Osteoblast (primary cell): ENCODE measurements at regions not wholly inside any gene's neighbourhood (a gene's known extent, or its start where the extent isn't known, plus 50 kb on each side); places are given as distances from the start of the nearest gene placed in this dataset.

Experiments
- DNase-seq: peaks from one replicate; pipeline ENCODE4 v3.0.0; 2011; ENCODE audit warnings: low spot score, mixed read lengths; ENCODE audit not compliant: insufficient read length; ENCODE audit errors: missing footprints
- H2AFZ ChIP-seq: 2 replicates; pipeline ENCODE4 v1.6.0; 2011; ENCODE audit warnings: mild to moderate bottlenecking, low read length
- H3K27ac ChIP-seq: 2 replicates; pipeline ENCODE4 v1.5.1; 2011; ENCODE audit warnings: mild to moderate bottlenecking, low read depth, low read length, moderate library complexity
- H3K27me3 ChIP-seq: 2 replicates; pipeline ENCODE4 v1.6.0; 2012; ENCODE audit warnings: mild to moderate bottlenecking, control low read depth, inconsistent platforms, low read length, moderate library complexity; ENCODE audit not compliant: insufficient read depth
- H3K36me3 ChIP-seq: 2 replicates; pipeline ENCODE4 v1.5.1; 2011; ENCODE audit warnings: mild to moderate bottlenecking, low read length, control low read depth, moderate library complexity; ENCODE audit not compliant: insufficient read depth
- H3K4me1 ChIP-seq: 2 replicates; pipeline ENCODE4 v1.5.1; 2011; ENCODE audit warnings: mild to moderate bottlenecking, low read length, control low read depth, moderate library complexity; ENCODE audit not compliant: insufficient read depth
- H3K4me2 ChIP-seq: 2 replicates; pipeline ENCODE4 v1.6.0; 2011; ENCODE audit warnings: mild to moderate bottlenecking, low read length; ENCODE audit not compliant: insufficient read depth
- H3K4me3 ChIP-seq: fragments of 200-600 bp; sonication (generic); 3 replicates; pipeline ENCODE4 v1.5.1; 2012; ENCODE audit warnings: mild to moderate bottlenecking, low read length, inconsistent platforms; ENCODE audit not compliant: insufficient read depth
- H3K79me2 ChIP-seq: 2 replicates; pipeline ENCODE4 v1.6.0; 2012; ENCODE audit warnings: mild to moderate bottlenecking, low read length, control low read depth, inconsistent platforms; ENCODE audit not compliant: insufficient read depth
- H3K9me3 ChIP-seq: 2 replicates; pipeline ENCODE4 v1.5.1; 2011; ENCODE audit warnings: low read depth, low read length, control low read depth
- H4K20me1 ChIP-seq: 2 replicates; pipeline ENCODE4 v1.6.0; 2012; ENCODE audit warnings: mild to moderate bottlenecking, low read length, control low read depth; ENCODE audit not compliant: insufficient read depth
- TF ChIP-seq, protein P1 (sequence below): IDR thresholded peaks from 2 replicates; pipeline ENCODE4 v1.5.1; 2011; ENCODE audit warnings: mild to moderate bottlenecking, low read depth, low read length, moderate library complexity; ENCODE audit errors: extremely low read depth

DNA sequence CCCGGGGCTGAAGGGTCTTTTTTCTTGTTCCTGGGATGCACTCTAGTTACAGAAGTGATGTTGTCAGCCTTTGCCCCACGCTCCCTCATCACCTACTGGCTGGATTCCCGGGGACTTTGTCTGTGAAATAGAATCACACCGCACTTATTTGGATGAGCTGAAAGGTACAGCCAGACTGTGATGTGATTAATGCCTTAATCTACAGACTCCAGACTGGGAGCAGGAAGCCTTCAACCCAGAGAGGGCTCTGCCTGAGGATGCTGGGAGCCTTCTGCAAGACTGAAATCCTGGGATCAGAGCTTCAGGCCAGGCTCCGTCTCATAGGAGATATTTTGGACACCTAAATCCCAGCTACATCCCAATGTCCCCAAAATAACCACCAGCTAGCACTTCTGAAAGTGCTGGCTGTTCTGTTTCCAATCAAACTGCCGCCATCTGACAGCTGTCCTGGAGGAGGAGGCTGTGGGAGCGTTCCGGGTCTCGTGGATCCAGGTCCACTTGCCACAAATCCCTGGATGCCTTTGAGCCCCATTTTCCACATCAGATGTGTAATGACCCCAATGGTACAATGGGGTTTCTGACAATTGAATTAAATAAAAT is 688.5 kb downstream of the TBC1D22A start:
- TF ChIP-seq, protein P1, sequence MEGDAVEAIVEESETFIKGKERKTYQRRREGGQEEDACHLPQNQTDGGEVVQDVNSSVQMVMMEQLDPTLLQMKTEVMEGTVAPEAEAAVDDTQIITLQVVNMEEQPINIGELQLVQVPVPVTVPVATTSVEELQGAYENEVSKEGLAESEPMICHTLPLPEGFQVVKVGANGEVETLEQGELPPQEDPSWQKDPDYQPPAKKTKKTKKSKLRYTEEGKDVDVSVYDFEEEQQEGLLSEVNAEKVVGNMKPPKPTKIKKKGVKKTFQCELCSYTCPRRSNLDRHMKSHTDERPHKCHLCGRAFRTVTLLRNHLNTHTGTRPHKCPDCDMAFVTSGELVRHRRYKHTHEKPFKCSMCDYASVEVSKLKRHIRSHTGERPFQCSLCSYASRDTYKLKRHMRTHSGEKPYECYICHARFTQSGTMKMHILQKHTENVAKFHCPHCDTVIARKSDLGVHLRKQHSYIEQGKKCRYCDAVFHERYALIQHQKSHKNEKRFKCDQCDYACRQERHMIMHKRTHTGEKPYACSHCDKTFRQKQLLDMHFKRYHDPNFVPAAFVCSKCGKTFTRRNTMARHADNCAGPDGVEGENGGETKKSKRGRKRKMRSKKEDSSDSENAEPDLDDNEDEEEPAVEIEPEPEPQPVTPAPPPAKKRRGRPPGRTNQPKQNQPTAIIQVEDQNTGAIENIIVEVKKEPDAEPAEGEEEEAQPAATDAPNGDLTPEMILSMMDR, result no peak

DNA sequence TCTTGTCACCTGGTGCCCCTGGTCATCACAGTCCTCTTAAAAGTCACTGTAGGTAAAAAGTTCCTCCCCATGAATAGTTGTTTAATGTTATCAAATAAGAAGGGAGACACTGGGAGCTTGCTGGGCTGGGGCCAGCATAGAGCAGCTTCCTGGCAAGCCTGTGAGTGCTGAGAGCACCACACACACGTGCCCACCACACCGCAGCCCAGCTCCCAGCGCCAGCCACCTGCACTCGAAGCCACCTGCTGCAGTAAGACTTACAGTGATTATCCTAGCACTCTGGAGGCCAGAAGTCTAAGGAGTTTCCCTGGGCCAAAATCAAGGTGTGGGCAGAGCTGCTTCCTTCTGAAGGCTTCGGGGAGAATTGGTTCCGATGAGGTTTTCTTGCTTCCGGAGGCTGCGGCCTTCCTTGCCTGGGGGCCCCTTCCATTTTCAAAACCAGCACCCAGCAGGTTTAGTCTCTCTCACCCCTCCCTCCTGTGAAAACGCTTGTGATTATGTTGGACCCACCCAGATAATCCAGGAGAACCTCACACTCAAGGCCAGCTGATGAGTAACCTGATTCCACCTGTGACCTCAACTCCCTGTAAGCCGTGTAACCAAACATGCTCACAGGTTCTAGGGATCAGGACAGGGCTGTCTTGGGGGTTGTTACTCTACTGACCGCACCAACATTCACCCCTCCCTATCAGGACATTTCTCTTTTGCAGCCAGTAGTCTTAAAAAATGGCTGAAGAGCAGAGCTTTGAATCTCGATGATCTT is 687.2 kb downstream of the TBC1D22A start:
- Histone ChIP-seq H3K36me3 (no peaks in the 10 kb centered on the region), H4K20me1 (no peaks in the 10 kb centered on the region), H3K79me2 (no peaks in the 10 kb centered on the region), H3K4me3 (no peak overlapping the region), H3K4me1 (no peaks in the 10 kb centered on the region), H3K27ac (no peak overlapping the region), H3K27me3 (no peaks in the 10 kb centered on the region), H3K9me3 (no peaks in the 10 kb centered on the region), H3K4me2 (no peak overlapping the region), H2AFZ (no peak overlapping the region)
- TF ChIP-seq, protein P1, result no peak
- DNase-seq, result no peak

More for the DNA sequence above, 688.5 kb downstream of the TBC1D22A start:
- no peak for DNase-seq
- H2AFZ ChIP-seq, result no peak overlapping the region
- no peaks in the 10 kb centered on the region for H3K27me3 ChIP-seq
- no peaks in the 10 kb centered on the region for H3K4me1 ChIP-seq
- no peak overlapping the region for H3K4me3 ChIP-seq
- no peak overlapping the region for H3K27ac ChIP-seq
- no peaks in the 10 kb centered on the region for H3K9me3 ChIP-seq
- no peak overlapping the region for H3K4me2 ChIP-seq
- no peaks in the 10 kb centered on the region for H3K36me3 ChIP-seq
- no peaks in the 10 kb centered on the region for H4K20me1 ChIP-seq
- H3K79me2 ChIP-seq, result no peaks in the 10 kb centered on the region

DNA sequence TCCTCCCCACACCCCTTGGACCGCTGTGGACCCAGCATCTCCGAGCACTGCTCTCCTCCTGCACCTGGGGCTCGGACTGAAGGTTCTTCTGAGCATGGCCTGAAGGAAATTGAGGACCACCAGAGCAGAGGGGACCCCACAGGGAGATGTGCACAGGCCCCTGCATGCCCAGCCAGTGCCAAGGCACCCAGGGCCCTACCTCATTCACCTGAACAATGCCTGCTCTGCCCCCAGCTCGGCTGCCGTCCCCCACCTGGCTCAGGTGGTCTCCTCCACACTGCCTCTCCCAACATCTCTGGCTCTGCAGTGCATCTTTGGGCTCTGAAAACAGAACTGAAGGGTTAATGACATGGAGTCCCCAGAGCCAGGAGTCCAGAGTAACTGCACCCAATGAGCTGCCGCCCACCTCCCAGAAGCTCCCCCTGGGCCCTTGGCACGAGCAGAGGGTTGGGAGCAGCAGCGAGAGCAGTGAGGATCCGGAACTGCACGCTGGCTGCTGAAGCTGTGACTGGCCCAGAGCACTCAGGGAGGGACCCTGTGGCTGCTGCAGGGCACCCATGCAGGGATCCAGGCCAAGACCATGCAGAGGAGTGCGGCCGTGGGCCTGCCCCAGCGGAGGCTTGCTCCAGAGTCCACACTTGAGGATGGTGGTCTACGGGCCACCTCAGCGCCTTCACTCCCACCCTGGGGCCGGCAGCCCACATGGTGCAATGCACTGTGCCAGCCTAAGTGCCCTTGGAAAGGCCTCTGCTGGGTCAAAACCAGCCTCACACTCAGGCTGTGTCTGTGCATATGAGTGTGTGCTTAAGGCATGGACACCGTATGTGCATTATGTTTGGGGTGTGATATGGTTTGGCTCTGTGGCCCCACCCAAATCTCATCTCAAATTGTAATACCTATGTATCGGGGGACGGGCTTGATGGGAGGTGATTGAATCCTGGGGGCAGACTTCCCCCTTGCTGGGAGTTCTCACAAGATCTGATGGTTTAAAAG is 686.1 kb downstream of the TBC1D22A start:
- Histone ChIP-seq H2AFZ (no peak overlapping the region), H3K4me2 (no peak overlapping the region), H3K27me3 (no peaks in the 10 kb centered on the region), H3K4me3 (no peak overlapping the region), H4K20me1 (no peaks in the 10 kb centered on the region), H3K4me1 (no peaks in the 10 kb centered on the region), H3K36me3 (no peaks in the 10 kb centered on the region), H3K9me3 (no peaks in the 10 kb centered on the region), H3K27ac (no peak overlapping the region), H3K79me2 (no peaks in the 10 kb centered on the region)
- DNase-seq, result no peak
- TF ChIP-seq, protein P1, result no peak
